GM21360 (cell line): ENCODE measurements at regions not wholly inside any gene's neighbourhood (a gene's known extent, or its start where the extent isn't known, plus 50 kb on each side); places are given as distances from the start of the nearest gene placed in this dataset.
A peak's percentile ranks its signal among the peaks of the same experiment; 100 is the strongest.
"Not testable (repeated sequence)": the region's sequence is repeated elsewhere in the genome, so short reads cannot be mapped to it uniquely, and the experiment has no call there.

Source experiments
- ATAC-seq: cut with Tn5 transposase; IDR thresholded peaks from one replicate; pipeline ENCODE4 v1.9.1; 2021; ENCODE audit warnings: mild to moderate bottlenecking, moderate library complexity; ENCODE audit not compliant: unreplicated experiment

DNA sequence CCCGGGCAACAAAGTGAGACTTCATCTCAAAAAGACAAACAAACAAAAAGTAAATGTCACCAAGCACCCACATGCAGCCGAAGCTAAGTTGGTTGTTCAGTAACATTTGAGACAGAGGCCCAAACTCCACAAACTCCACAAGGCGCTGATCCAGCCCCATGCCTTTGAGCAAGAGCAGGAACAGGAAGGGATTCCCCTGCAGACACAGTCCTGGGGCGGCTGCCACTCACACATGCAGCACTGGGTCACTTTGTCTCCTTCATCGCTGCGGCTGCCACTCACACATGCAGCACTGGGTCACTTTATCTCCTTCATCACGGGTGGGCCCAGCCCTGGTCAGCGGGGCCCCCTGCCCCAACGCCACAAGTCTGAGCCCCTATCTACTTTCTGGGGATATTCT, 246.9 kb upstream of the RREB1 start:
- no peak for ATAC-seq

DNA sequence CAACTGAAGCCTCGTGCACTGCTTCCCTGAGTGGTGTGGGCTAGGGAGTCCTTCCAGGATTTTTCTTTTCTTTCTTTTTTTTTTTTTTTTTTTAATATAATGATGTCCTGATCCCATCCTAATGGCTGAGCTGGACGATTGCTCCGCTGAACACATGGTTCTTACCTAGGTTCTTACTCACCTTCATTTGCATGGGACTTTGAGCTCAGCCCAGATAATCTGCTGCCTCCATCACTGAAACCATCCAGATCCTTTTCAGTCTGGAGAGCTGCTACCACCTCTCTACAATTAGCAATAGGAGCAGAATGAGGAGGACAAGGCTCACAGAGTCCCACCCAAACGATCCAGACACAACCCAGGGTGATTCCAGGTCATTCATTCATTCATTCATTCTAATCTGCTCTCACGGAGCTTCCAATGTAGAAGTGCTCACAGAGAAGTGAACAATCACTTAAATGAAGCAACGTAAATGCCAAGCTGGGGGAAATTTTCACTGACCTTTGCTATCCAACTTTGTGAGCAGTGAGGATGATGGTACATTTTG, 246.3 kb upstream of the RREB1 start:
- no peak for ATAC-seq

DNA sequence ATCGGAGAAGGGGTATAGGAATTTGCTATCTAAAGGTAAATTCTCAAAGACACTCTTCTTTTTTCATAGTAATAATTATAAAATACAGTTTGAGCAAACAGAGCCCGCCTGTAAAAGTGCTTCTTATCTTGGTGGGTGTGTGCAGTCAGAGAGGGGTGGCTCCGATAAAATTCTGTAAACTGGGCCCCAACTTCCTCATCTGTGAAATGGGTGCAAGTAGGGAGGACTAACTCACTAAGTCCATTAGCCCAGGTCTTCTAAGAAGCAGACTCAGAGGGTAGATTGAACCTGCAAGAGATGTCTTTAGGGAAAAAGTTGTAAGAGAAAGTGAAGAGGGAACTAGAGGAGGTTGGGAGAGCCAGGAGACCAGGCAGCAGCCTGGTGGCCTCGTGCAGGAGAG, 245.8 kb upstream of the RREB1 start:
- ATAC-seq, result no peak

DNA sequence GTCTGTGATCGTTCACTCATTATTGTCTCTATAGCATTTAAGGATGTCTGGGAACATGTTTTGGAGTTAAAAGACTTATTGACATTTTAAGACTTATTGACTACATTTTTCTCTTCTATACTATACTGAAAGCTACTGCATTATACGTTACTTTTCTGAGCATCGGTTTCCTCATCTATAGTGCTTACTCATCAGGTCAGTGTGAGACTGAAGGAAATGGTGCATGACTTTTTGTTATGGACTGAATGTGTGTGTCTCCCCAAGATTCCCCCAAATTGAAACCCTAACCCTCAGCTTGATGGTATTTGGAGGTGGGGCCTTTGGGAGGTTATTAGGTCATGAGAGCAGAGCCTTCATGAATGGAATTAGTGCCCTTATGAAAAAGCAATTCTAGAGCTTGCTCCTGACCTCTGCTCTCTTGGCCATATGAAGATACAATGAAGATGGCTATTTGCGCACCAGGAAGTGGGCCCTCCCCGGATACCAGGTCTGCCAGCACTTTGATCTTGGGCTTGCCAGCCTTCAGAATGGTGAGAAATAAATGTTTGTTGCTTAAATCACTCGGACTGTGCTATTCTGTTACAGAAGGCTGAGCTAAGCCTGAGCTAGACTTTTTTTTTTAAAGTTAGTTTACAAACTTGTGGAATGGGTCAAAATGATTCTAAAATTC, 243.7 kb upstream of the RREB1 start:
- no peak for ATAC-seq

DNA sequence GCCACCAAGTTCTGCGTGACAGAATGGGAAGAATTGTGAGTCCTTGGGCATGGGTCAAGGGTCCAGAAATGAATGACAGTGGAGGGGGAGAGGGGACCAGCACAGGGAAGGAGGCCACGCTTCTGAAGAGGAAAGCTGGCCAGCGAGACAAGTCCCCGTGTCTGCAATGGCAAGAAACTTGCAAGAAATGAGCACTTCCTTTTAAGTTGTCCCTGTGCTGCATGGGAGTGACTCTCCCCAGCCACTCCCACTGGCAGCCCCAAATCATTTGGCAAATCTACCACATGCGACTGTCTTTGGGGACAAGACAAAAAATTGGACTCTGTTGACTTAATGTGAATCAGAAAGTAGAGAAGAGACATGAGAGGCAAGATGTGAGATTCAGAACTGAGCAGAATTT, 242.2 kb upstream of the RREB1 start:
- ATAC-seq, result no peak

DNA sequence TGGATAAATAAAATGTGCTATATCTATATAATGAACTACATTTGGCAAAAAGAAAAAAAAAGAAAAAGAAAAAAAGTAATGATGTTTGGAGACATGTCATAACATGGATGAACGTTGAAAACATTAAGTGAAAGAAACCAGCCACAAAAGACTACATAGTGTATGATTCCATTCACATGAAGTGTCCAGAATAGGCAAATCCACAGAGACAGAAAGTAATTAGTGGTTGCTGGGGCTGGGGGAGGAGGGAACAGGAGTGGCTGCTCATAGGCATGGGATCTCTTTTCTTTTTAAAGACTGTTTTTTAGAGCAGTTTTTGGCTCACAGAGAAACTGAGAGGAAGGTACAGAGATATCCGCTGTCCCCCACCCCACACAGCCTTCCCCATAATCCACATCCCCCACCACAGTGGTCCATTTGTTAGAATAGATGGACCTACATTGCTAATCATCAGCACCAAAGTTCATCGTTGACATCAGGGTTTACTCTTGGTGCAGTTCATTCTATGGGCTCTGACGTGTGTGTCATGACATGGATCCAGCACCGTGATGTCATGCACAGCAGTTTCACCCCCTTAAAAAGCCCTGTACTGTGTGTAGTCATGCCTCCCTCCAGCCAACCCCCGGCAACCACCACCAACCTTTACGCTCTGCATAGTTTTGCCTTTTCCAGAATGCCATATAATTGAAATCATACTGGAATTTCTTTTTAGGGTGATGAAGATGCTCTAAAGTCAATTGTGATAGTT, 240.9 kb upstream of the RREB1 start:
- ATAC-seq, result no peak

DNA sequence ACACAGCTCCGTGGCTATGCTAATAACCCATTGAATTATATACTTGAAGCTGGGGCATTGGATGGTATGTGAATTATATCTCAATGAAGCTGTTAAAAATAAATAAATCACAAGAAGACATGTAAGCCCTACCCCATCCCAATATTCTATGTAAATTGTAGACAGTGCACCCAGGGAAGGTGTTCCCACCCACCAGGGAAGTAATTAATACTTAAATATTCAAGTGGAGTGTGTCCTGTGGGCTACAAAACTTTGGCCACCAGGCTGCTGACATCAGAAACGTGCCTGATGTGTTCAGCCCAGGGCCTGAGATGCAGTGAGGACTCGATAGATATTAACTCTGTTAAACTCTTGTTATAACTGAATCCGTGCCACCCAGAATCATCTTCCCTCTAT, 240.4 kb upstream of the RREB1 start:
- ATAC-seq, result no peak

DNA sequence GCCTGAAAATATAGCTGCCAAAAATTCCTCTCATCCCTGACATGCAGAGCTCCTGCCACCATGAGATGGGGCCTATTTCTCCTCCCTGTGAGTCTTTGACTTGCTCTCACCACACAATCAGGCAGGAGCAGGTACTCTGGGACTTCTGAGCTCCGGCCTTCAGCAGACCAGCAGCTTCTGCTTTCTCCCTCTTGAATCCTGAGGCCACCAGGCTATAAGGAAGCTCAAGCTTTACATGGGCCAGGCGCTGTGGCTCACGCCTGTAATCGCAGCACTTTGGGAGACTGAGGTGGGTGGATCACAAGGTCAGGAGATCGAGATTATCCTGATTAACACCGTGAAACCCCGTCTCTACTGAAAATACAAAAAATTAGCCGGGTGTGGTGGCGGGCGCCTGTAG, 238.7 kb upstream of the RREB1 start:
- no peak for ATAC-seq

DNA sequence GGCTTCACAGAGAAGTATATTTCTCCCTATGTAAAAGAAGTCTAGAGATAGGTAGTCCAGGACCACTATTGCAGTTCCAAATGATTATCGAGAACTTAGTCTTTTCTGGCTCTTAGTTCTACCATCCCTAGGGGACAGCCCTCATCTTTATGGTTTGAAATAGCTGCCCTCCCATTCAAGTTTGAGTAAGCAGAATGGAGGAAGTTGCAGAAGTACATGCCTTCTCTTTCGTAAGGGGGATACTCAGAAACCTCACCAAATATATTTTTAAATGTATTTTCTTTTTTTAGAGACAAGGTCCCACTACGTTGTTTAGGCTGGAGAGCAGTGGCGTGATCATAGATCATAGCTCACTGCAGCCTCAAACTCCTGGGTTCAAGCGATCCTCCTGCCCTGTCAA, 236.8 kb upstream of the RREB1 start:
- no peak for ATAC-seq

DNA sequence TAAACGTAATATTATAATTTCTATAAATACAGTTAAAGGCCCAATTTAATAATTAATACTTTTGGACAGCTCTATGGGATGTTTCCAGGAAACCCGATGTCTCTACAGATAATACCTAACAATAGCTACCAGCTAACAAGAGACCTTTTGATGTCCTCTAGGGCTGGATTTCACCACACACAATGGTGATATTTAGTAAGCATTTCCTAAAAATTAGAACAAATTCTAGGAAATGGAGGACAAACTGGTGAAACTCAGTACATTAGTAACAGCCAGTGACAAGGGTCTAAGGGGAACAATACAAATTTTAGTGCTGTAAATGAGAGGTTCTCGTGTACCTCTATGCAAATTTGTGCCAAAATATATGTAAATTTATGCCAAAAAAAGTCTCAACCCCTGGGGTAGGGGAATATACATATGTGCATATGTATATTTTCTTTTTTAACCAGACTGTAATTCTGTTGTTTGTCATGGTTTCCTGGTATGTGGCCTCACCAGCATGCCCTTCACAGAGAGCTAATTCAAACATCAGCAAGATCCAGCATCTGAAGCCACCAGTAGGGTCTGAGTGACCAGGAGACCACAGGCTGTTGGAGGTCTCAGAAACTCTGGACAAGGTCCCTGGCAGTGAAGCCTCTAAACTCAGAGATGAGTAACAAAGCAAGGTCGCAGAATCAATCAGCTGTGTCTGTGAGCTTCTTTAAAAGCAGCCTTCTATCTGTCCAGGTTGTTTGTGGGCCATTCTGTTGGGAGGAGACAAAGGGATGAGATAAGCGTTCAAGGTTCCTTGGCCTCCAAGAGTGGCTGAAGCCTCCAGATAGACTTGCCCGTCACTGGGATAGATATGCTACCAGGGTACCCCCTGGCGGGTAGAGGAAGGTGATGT, 235.1 kb upstream of the RREB1 start:
- no peak for ATAC-seq

DNA sequence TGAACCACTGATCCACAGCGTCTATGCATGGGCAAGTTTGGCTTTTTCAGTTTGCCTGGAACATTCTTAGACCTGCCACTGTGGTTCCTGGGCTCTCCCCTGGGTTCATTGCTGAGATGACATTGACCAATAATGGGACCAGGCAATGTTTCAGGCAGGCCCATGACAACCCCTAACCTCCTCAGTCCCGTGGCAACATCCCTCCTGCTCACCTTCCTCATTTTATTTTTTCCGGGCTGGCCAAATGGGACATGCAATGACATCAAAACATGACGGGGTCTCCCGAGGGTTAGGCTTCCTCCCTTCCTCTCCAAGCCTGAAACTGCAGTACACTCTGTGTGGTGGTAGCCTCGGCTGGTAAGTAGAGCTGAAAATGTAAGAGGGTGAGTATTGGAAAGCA, 234.0 kb upstream of the RREB1 start:
- no peak for ATAC-seq

DNA sequence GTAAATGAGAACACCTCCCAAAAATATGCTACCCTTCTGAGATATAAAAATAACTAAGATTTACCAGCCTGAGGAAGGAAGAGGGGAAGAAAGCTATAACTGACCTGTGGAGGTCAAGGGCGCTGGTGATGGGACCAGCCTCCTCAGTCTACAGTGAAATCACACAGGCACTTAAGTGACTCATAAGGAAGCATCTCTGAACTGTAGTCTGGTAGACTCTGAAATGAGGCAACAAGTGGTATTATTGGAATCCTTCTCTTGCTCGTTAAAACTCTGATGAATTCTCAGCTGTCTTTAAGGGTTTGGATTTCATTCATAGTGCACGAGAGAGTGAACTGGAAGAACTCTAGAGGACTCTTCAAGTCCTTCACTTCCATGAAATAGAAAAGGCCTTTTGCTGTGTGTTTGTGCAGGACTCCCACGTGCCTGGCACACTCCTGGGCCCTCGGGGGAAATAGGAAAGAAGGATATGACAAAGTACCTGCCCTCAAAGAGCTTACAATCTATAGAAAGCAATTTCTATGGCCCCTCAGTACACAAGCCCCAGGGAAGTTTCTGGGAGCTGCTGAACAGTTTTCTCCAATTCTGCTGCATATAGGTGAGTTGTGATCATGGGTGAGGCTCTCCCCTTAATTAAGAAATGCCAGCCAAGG, 231.8 kb upstream of the RREB1 start:
- ATAC-seq, result no peak

DNA sequence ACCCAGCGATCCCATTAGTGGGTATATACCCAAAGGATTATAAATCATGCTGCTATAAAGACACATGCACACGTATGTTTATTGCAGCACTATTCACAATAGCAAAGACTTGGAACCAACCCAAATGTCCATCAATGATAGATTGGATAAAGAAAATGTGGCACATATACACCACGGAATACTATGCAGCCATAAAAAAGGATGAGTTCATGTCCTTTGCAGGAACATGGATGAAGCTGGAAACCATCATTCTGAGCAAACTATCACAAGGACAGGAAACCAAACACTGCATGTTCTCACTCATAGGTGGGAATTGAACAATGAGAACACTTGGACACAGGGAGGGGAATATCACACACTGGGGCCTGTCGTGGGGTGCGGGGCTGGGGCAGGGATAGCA, 230.0 kb upstream of the RREB1 start:
- ATAC-seq, result not testable (repeated sequence)

DNA sequence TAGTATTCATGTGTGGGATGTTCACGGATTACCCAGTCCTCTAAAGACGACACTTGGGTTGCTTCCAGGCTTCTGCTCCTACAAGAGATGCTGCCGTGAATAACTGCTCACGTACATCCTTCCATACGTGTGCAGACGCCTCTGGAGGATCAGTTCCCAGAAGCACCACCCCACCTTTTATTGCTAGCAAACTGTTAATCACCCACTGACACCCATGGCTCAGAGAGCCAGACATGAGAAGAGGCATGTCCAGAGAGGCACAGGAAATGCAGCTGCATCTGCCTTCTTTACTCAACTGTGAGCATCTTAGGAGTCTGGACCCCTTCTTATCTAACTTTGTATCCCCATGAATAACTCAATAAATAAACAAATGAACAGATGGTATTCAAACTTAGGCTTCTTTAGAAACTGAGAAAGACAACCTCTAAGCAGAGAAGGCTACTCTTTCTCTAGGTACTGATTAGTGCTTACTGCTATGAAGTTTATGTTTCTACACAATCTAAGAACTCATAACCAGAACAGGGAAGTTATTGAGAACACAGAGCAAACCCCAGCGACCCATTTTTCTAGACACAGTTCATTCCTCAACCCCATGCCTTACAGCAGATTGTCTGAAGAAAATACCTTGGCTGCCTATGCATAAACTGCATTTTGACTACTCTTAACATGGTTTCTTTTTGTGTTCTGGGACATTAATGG, 228.7 kb upstream of the RREB1 start:
- peak; percentile 41 for ATAC-seq

DNA sequence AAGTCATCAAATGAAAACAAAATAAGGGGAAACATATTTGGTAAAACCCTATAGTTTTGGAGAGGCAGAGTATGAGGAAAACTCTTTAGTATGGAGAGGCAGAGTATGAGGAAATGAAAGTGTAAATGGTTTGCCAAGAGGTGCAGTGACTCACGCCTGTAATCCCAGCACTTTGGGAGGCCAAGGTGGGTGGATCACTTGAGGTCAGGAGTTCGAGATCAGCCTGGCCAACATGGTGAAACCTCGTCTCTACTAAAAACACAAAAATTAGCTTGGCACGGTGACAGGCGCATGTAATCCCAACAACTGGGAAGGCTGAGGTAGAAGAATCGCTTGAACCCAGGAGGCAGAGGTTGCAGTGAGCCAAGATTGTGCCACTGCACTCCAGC, 228.2 kb upstream of the RREB1 start:
- not testable (repeated sequence) for ATAC-seq

DNA sequence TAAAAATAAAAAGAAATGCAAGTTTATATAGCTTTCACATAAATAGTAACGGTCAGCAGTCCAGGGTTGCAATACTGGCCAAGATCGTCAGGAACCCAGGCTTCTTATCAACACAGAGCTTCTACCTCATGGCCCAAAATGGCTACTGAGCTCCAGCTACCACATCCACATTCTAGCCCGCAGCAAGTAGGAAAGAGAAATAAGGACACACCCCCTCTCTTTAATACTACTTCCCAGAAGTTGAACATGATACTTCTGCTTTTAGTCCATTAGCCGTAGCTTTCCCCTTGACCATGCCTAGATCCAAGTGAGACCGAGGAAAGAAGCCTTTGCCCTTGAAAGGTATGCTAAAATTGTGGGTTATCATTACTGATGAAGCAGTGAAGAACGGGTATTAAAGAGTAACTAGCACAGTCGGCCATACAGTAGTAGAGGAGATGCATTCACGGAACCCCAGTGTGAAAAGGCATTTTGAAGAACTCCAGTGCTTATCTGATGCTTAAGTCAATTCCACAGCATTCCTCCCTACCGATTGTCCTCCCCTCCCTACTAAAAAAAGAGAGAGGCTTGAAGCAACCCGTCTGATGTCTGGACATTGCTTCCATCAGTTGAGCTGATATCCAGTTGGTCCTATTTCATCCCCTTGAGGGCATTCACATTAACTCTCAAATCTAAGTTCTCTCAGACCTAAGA, 226.9 kb upstream of the RREB1 start:
- no peak for ATAC-seq

DNA sequence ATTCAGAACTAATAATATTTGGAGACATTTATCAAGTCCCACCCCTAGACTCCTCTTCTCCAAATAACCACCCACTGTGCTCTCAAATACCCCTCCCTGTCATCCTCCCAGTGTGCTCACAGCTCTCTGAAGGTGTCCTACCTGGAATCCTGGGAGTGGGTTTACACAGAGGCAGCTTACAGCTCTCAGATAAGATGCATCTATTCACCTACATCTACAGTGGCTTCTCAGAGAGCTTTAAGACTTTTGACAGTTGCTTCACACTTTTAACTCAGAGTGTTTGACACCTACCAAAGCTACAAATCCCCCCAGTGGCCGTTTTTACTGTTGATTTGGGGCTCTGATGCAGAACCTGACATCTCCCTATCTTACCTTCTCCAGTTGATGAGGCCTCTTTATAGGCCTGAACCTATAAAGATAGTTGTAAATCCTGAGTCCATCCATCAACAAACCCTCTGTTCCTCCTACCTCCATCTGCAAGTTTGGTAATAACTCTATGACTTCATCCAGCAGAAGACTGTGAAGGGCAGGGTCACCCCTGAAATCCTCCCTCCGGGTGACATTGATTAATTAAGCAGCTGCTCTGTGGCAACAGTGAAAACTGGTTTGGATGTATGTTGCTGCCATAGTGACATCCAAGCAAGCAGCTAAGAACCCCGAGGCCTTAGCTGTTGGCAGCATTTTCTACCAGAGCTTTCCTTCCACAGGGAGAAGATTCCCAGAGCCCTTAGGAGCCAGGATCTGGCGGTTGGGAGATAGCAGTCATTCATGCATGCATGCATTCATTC, 226.1 kb upstream of the RREB1 start:
- no peak for ATAC-seq

DNA sequence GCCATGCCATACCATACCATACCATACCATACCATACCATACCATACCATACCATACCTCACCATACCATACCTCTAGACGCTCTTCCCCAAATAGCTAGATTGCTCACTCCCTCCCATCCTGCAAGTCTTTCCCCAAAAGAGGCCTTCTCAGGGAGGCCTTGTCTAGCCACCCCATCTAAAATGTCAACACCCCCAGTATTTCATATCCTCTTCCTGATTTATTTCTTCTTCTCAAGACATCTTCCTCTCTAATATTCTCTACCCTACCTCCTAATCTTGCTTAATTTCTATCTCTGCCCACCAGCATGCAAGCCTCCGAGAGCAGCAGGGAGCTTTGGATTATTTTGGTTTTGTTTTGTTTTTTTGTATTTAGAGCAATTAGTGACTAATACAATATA, 225.2 kb upstream of the RREB1 start:
- no peak for ATAC-seq

DNA sequence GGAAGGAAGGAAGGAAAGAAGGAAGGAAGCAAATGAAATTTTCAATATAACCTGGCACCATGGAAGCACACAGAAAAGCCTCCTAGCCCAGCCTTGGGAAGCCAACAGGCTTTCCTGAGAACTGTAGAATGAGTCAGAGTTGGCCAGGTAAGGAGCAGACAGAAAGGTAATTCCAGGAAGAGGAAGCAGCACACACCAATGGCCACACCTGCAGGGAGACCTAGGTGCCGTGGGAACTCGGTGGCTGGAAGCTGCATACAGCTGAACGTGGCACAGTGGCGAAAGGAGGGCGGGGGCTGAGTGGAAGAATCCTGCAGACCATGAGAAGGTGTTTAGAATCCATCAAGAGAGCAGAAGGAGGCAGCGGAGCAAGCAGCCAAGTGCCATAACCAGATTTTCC, 224.8 kb upstream of the RREB1 start:
- ATAC-seq, result no peak
